ACC112 (cell line): ENCODE measurements at regions not wholly inside any gene's neighbourhood (a gene's known extent, or its start where the extent isn't known, plus 50 kb on each side); places are given as distances from the start of the nearest gene placed in this dataset.
A peak's percentile ranks its signal among the peaks of the same experiment; 100 is the strongest.

Experiments used
- H2AFZ ChIP-seq: fragments of 200-600 bp; sonication (generic); one replicate; pipeline ENCODE4 v1.6.0; 2017; ENCODE audit warnings: antibody characterized with exemption, low read length; ENCODE audit not compliant: unreplicated experiment
- H3K27ac ChIP-seq: fragments of 200-600 bp; sonication (generic); 2 replicates; pipeline ENCODE4 v1.5.1; 2014; ENCODE audit warnings: low read depth, mild to moderate bottlenecking, antibody characterized with exemption, low read length, moderate library complexity
- H3K27me3 ChIP-seq: fragments of 200-600 bp; sonication (generic); 2 replicates; pipeline ENCODE4 v1.6.1; 2014; ENCODE audit warnings: mild to moderate bottlenecking, antibody characterized with exemption, low read length, moderate library complexity, mixed read lengths; ENCODE audit not compliant: insufficient read depth
- H3K36me3 ChIP-seq: fragments of 200-600 bp; sonication (generic); 2 replicates; pipeline ENCODE4 v1.6.1; 2016; ENCODE audit warnings: mild to moderate bottlenecking, antibody characterized with exemption, low read length, moderate library complexity, mixed read lengths; ENCODE audit not compliant: insufficient read depth
- H3K4me1 ChIP-seq: fragments of 200-600 bp; sonication (generic); one replicate; pipeline ENCODE4 v1.6.1; 2016; ENCODE audit warnings: low read length, mixed read lengths; ENCODE audit not compliant: insufficient read depth, unreplicated experiment, control insufficient read depth
- H3K4me3 ChIP-seq: fragments of 200-600 bp; sonication (generic); 2 replicates; pipeline ENCODE4 v1.5.1; 2014; ENCODE audit warnings: mild to moderate bottlenecking, low read depth, low read length
- H3K79me2 ChIP-seq: fragments of 200-600 bp; sonication (generic); one replicate; pipeline ENCODE4 v1.6.0; 2016; ENCODE audit warnings: low read length; ENCODE audit not compliant: control insufficient read depth, unreplicated experiment, insufficient read depth

GRCh38 chr13:67763984-67764383 is 533.8 kb upstream of the PCDH9 start:
- H2AFZ ChIP-seq: no peak overlapping the region
- H3K79me2 ChIP-seq: no peaks in the 10 kb centered on the region
- H3K27me3 ChIP-seq: no peaks in the 10 kb centered on the region
- H3K27ac ChIP-seq: no peak overlapping the region
- H3K4me3 ChIP-seq: no peak overlapping the region
- H3K4me1 ChIP-seq: no peaks in the 10 kb centered on the region
- H3K36me3 ChIP-seq: no peaks in the 10 kb centered on the region

GRCh38 chr13:67763384-67763783 is 533.2 kb upstream of the PCDH9 start:
- H3K79me2 ChIP-seq: no peaks in the 10 kb centered on the region
- no peak overlapping the region for H3K4me3 ChIP-seq
- H2AFZ ChIP-seq: no peak overlapping the region
- no peaks in the 10 kb centered on the region for H3K27me3 ChIP-seq
- H3K4me1 ChIP-seq: no peaks in the 10 kb centered on the region
- no peaks in the 10 kb centered on the region for H3K36me3 ChIP-seq
- H3K27ac ChIP-seq: no peak overlapping the region

GRCh38 chr13:67758975-67759374 is 528.8 kb upstream of the PCDH9 start:
- Histone ChIP-seq H3K79me2 (no peaks in the 10 kb centered on the region), H3K4me3 (no peak overlapping the region), H3K4me1 (no peaks in the 10 kb centered on the region), H3K27ac (no peak overlapping the region), H3K27me3 (no peaks in the 10 kb centered on the region), H2AFZ (no peak overlapping the region), H3K36me3 (no peaks in the 10 kb centered on the region)

- no peaks in the 10 kb centered on the region for H3K27me3 ChIP-seq
- no peak overlapping the region for H3K4me3 ChIP-seq
- H2AFZ ChIP-seq: no peak overlapping the region
- no peaks in the 10 kb centered on the region for H3K36me3 ChIP-seq
- no peak overlapping the region for H3K27ac ChIP-seq
- H3K79me2 ChIP-seq: no peaks in the 10 kb centered on the region
- H3K4me1 ChIP-seq: no peaks in the 10 kb centered on the region
Observed at GRCh38 chr13:67754012-67754411, 523.9 kb upstream of the PCDH9 start.

GRCh38 chr13:67752759-67753158 is 522.6 kb upstream of the PCDH9 start:
- no peaks in the 10 kb centered on the region for H3K79me2 ChIP-seq
- H3K27ac ChIP-seq: no peak overlapping the region
- H2AFZ ChIP-seq: no peak overlapping the region
- no peak overlapping the region for H3K4me3 ChIP-seq
- no peaks in the 10 kb centered on the region for H3K4me1 ChIP-seq
- no peaks in the 10 kb centered on the region for H3K27me3 ChIP-seq
- no peaks in the 10 kb centered on the region for H3K36me3 ChIP-seq

- Histone ChIP-seq H3K36me3 (no peaks in the 10 kb centered on the region), H3K4me1 (no peaks in the 10 kb centered on the region), H3K27ac (no peak overlapping the region), H3K79me2 (no peaks in the 10 kb centered on the region), H3K27me3 (no peaks in the 10 kb centered on the region), H2AFZ (no peak overlapping the region), H3K4me3 (no peak overlapping the region)
Observed at GRCh38 chr13:67742478-67742877, 512.3 kb upstream of the PCDH9 start.

GRCh38 chr13:67740871-67741535 is 510.9 kb upstream of the PCDH9 start:
- no peaks in the 10 kb centered on the region for H3K79me2 ChIP-seq
- no peaks in the 10 kb centered on the region for H3K36me3 ChIP-seq
- no peak overlapping the region for H3K4me3 ChIP-seq
- no peak overlapping the region for H2AFZ ChIP-seq
- H3K4me1 ChIP-seq: peaks cover 7% of the 10 kb centered on the region
- H3K27me3 ChIP-seq: no peaks in the 10 kb centered on the region
- no peak overlapping the region for H3K27ac ChIP-seq

GRCh38 chr13:67736646-67737420 is 506.7 kb upstream of the PCDH9 start:
- H3K79me2 ChIP-seq: no peaks in the 10 kb centered on the region
- peak overlapping the region; percentile 42 for H3K4me3 ChIP-seq
- H3K27ac ChIP-seq: peak overlapping the region; percentile 38
- no peaks in the 10 kb centered on the region for H3K27me3 ChIP-seq
- peak overlapping the region; percentile 10 for H2AFZ ChIP-seq
- H3K4me1 ChIP-seq: peaks cover 7% of the 10 kb centered on the region
- no peaks in the 10 kb centered on the region for H3K36me3 ChIP-seq

GRCh38 chr13:67735651-67736050 is 505.5 kb upstream of the PCDH9 start:
- Histone ChIP-seq H3K27ac (no peak overlapping the region), H3K36me3 (no peaks in the 10 kb centered on the region), H3K4me3 (no peak overlapping the region), H3K27me3 (no peaks in the 10 kb centered on the region), H3K4me1 (peaks cover 7% of the 10 kb centered on the region), H2AFZ (no peak overlapping the region), H3K79me2 (no peaks in the 10 kb centered on the region)

- no peaks in the 10 kb centered on the region for H3K4me1 ChIP-seq
- H2AFZ ChIP-seq: no peak overlapping the region
- H3K36me3 ChIP-seq: no peaks in the 10 kb centered on the region
- H3K27ac ChIP-seq: no peak overlapping the region
- H3K4me3 ChIP-seq: no peak overlapping the region
- no peaks in the 10 kb centered on the region for H3K79me2 ChIP-seq
- H3K27me3 ChIP-seq: no peaks in the 10 kb centered on the region
Observed at GRCh38 chr13:67726979-67727378, 496.8 kb upstream of the PCDH9 start.

GRCh38 chr13:67725999-67726398 is 495.9 kb upstream of the PCDH9 start:
- Histone ChIP-seq H3K27ac (no peak overlapping the region), H3K36me3 (no peaks in the 10 kb centered on the region), H2AFZ (no peak overlapping the region), H3K79me2 (no peaks in the 10 kb centered on the region), H3K4me3 (no peak overlapping the region), H3K4me1 (no peaks in the 10 kb centered on the region), H3K27me3 (no peaks in the 10 kb centered on the region)
